ENCODE measurements at regions not wholly inside any gene's neighbourhood (a gene's known extent, or its start where the extent isn't known, plus 50 kb on each side); places are given as distances from the start of the nearest gene placed in this dataset.

DNA sequence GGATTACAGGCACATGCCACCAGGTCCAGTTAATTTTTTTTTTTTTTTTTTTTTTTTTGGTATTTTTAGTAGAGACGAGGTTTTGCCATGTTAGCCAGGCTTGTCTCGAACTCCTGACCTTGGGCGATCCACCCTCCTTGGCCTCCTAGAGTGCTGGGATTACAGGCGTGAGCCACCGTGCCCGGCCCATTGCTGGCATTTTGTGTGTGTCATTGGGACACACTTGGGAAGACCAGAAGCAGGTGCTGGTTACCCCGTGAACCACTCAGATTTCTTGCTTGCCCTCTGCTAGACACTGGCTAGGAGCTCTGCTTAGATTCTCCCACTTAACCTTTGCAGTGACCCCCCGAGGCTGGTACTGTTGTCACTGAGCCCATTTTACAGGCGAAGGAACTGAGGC, 229.3 kb downstream of the IRF8 start:
- H3K4me3 ChIP-seq (ENCODE audit: low read depth, low read length): no peak overlapping the region
- no peak for DNase-seq (ENCODE audit: low read depth)
- no peak for TF ChIP-seq CTCF (IDR thresholded peaks at IDR 0.05; ENCODE audit: low read depth, low read length, missing control alignments)

GRCh38 chr16:86129541-86129940, 230.6 kb downstream of the IRF8 start:
- no peak overlapping the region for H3K4me3 ChIP-seq (ENCODE audit: low read depth, low read length)
- no peak for DNase-seq (ENCODE audit: low read depth)
- no peak for TF ChIP-seq CTCF (IDR thresholded peaks at IDR 0.05; ENCODE audit: low read depth, low read length, missing control alignments)

DNA sequence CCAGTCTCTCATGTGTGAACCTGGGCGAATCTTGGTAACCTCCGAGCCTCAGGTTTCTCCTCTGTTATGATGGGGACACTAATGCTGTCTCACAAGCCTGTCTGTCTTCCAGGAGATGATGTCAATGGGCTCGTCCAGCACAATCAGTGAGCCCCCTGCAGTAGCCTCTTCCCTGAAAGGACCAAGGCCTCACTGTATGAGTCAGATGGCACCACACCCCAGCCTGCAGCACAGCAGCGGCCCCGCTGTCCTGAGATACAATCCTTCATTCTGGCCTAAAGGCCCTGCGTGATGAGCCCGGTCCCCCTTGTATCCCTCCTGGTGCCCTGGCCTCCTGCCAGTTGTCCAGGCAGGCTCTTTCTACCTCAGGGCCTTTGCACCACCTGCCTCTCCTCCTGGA, 234.4 kb downstream of the IRF8 start:
- no peak overlapping the region for H3K4me3 ChIP-seq (ENCODE audit: low read depth, low read length)
- no peak for DNase-seq (ENCODE audit: low read depth)
- TF ChIP-seq CTCF (IDR thresholded peaks at IDR 0.05; ENCODE audit: low read depth, low read length, missing control alignments): no peak

GRCh38 chr16:86133847-86134375, 234.9 kb downstream of the IRF8 start:
- no peak for DNase-seq (ENCODE audit: low read depth)
- no peak for TF ChIP-seq CTCF (IDR thresholded peaks at IDR 0.05; ENCODE audit: low read depth, low read length, missing control alignments)
- H3K4me3 ChIP-seq (ENCODE audit: low read depth, low read length): no peak overlapping the region

GRCh38 chr16:86134802-86135461, 236.0 kb downstream of the IRF8 start:
- TF ChIP-seq CTCF (IDR thresholded peaks at IDR 0.05; ENCODE audit: low read depth, low read length, missing control alignments): no peak
- no peak overlapping the region for H3K4me3 ChIP-seq (ENCODE audit: low read depth, low read length)
- no peak for DNase-seq (ENCODE audit: low read depth)

DNA sequence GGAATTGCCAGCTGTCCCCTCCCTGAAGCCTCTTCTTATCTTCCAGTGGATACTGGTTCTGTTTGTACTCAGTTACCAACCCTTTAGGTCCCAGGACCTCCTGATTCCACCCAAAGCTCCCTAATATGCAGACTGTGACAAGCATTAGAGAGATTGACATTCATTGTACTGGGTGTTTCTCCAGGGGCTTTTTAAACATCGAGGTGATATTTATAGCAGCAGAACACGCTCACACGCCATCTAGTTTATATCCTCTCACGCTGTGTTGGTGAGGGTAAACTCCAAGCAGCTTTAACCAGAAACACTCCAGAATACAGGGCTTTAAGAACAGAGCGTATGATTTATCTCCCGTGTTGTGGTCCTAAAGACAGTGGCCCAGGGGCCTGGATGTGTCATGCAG, 238.4 kb downstream of the IRF8 start:
- H3K4me3 ChIP-seq (ENCODE audit: low read depth, low read length): no peak overlapping the region
- TF ChIP-seq CTCF (IDR thresholded peaks at IDR 0.05; ENCODE audit: low read depth, low read length, missing control alignments): no peak
- DNase-seq (ENCODE audit: low read depth): no peak

Measured in GM12864 (cell line).